Kidney tubule cell (primary cell): ENCODE measurements at regions not wholly inside any gene's neighbourhood (a gene's known extent, or its start where the extent isn't known, plus 50 kb on each side); places are given as distances from the start of the nearest gene placed in this dataset.
"Not testable (repeated sequence)": the region's sequence is repeated elsewhere in the genome, so short reads cannot be mapped to it uniquely, and the experiment has no call there.

Experiments used
- DNase-seq: peaks from one replicate; pipeline ENCODE4 v3.0.0-alpha.2; 2018; ENCODE audit warnings: low spot score

DNA sequence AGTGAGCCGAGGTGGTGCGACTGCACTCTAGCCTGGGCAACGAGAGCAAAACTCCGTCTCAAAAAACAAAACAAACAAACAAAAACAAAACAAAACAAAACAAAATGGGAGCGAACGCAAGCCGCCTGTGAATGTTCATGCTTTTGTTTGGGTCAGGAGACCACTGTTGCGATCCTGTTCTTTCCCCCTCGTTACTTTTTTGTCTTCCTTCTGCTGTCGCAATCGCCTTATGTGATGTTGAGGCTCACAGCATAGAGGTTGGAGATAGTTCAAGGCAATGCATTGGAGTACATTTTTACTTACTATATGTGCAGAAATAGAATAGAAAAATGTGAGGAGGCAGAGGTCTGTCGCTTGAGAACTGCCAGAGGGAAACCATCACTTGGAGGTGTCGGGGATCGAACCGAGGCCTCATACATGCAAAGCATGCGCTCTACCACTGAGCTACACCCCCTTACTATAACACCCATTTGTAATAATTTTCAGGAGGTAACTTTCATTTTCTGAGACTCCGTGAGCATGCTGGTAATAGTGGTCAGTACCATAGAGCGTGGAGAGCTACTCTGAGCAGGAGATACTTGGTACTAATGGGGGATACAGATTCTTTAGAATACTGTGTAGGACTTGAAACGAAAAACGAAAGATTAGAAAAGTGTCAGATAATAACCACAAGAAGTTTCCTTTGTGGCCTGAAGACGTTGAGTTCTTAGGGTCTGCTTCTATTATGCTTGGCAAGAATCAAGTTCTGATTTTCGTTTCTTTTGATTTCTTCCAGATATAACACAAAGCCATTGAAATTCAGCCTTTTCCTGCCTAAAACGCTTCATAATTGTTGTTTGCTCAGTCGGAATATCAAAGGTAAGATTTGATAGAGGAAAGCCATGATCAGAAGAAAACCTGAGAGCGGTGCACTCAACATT is 121.1 kb downstream of the TRIM27 start:
- peak; percentile 88 for DNase-seq

DNA sequence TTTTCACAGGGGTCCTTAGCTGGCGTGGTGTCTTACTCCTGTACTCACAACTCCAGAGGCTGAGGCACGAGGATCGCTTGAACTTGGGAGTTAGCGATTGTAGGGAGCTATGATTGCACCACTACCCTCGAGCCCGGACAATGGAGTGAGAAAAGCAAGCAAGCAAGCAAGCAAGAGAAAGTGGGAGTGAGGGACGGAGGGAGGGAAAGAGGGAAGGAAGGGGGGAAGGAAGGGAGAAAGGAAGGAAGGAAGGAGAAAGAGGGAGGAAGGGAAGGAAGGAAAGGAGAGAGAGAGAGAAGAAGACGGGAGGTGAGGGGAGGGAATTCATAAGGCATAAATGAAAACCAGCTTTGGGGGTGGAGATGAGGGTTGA is 120.5 kb downstream of the TRIM27 start:
- DNase-seq, result no peak

DNA sequence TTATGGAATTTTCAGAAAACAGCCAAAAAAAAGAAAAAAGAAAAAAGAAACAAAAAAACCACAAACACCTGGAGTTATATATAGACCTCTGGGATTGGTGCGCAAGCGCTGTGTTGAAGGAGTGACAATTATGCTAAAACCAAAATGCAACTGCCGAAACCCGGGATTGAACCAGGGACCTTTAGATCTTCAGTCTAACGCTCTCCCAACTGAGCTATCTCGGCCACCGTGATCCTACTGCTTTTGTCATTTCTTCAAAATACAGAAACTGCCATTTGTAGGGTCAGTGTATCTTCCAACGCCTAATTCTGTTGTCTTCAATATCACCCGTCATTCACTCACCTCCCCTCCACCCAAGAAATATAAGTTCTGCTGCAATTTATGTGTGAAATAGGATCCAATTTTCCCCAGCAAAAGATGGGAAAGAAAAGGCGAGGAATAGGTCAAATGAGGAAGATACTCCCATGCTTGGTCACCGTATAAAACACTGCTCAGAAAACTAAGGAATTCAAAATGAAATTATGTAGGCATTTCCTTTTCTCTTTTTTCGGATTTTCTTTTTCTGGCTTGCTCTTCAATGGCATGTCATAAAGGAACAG is 116.0 kb downstream of the TRIM27 start:
- peak; percentile 79 for DNase-seq

DNA sequence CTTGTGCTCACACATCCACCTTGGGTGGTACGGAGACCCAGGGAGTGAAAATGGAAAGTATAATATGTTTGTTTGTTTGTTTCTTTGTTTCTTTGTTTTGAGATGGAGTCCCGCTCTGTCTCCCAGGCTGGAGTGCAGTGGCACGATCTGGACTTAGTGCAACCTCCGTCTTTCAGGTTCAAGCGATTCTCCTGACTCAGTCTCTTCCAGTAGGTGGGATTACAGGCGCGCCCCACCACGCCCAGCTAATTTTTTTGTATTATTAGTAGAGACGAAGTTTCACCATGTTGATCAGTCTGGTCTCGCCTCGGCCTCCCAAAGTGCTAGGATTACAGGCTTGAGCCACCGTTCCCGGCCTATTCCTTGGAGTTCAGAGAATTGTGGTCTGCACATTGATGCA is 115.4 kb downstream of the TRIM27 start:
- no peak for DNase-seq

DNA sequence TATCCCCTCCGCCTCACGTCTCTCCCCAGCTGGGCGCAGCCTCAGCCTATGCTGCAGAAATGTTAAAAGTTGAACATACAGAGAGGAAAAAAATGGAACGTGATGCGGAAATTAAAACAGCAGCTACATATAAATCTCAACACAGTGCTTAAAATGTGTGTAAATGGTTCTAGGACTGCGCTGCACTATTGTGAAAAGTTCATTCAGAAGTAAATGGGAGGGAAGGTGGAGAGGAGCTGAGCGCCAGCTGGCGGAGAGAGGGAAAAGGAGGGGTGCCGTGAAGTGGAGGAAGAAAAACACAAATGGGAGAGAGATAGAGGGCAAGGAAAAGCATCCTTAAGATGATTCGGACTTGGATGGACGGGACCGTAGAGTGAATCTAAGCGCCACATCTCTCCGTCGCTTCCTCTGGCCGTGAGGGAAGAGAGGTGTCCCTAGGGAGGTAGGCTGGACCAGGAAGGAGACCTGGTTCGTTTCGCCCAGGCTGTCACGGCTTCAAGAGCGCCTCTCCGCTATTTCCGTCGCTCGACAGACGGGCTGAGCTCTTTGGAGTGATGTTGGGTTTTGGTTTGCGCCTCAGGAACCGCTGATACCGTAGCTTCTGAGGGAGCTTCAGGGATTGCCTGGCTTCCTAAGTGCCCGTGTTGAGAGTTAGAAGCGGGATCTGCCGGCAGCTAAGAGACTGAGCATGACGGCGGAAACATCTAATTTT is 113.7 kb downstream of the TRIM27 start:
- no peak for DNase-seq

DNA sequence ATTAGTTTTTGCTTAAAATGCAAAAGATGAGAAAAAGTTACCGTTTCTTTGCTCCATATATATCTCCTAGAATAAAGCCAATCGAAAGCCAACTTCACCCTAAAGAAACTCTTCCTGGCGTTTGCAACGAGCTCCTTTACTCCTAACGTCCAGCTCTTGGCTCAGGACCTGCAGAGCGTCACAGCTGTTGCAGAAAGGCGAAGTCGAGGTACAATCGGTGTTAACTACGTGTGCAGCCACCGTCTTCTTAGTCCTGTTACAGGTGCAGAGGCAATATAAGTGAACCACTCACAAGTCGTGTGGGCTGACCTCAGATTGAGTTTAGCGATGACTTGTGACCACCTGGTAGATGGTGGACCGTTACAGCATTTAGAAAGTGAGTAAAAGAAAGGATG is 113.1 kb downstream of the TRIM27 start:
- DNase-seq, result no peak

DNA sequence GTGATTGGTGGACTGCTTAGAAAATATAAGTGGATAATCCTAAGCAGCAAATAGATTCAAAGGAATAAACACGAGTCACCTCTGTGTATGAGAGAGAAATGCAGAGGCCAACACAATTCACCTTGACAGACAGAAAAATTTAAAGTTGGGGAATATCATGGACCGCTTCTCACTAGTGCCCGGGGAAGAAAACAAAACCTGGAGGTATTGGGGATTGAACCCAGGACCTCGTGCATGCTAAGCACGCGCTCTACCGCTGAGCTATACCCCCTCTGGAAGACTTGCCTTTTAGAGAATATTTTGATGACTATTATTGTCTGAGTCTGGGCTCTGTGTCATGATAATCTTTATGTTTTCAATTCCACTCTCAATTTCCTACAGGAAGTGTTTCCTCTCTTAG is 111.9 kb downstream of the TRIM27 start:
- peak; percentile 67 for DNase-seq

DNA sequence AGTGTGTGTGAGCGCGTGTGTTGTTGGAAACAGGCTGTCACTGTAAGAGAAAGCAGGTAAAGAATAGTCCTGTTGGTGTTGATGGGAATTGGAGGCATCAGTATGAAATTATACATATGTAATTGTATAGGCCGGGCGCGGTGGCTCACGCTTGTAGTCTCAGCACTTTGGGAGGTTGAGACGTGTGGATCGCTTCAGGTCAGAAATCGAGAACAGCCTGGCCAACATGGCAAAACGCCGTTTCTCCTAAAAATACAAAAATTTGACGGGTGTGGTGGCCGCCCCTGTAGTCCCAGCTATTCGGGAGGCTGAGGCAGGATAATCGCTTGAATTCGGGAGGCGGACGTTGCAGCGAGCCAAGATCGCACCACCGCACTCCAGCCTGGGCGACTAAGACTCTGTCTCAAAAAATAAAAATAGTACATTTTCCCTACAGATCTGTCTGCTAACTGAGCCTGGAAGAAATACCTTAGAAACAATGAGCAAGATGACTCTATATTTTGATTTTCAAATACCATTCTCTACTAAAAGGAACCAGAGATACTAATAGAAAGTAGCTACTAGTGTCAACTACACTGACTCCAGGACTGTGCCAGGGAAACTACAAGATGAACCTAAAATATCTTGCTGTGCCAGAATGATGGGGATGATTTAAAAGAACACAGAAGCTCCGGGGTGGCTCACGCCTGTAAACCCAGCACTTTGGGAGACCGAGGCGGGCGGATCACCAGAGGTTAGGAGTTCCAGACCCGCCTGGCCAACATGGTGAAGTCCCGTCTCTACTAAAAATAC is 110.8 kb downstream of the TRIM27 start:
- no peak for DNase-seq

DNA sequence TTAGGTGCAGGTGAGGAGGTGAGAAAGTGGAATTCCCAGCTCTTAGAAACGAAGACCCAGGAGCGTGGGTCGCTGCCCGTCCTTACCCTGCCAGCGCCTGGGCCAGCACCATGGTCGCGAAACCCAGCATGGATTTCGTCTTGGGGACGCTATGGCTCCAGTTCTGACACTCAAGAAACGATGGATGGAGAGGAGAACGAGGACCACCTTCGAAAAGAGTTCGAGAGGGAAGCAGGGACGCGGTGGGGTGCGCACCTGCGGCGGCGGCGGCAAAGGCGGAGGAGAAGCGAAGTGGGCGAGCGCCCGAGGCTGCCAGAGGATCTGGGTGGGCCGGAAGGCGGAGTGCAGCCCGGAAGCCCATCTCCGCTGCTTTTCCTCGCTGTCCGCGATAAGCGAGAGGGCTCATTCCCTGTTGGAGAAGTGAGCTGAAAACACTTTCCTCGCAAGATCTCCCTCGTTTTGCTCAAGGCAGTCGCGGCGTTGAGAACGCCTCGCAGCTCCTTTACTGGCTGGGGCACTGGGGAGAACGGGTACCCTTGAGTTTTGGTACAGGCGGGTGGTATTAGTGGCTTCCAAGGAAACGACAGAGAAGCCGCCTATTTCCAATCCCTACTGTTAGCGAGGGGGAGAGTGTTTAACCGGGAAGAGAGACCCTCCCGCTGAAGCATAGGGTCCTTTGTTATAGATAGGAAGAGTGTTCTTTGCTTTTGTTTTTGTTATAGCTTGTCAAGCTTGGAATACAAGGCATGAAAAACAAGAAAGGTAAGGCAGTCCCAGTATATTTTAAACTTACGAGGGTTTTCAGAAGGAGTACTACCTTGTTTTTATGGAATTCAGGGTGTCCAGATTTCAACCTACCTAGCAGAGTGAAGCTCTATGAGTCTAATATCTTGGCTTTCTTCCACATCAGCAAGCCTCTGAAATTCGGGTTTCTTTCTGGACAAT is 109.5 kb downstream of the TRIM27 start:
- no peak for DNase-seq

DNA sequence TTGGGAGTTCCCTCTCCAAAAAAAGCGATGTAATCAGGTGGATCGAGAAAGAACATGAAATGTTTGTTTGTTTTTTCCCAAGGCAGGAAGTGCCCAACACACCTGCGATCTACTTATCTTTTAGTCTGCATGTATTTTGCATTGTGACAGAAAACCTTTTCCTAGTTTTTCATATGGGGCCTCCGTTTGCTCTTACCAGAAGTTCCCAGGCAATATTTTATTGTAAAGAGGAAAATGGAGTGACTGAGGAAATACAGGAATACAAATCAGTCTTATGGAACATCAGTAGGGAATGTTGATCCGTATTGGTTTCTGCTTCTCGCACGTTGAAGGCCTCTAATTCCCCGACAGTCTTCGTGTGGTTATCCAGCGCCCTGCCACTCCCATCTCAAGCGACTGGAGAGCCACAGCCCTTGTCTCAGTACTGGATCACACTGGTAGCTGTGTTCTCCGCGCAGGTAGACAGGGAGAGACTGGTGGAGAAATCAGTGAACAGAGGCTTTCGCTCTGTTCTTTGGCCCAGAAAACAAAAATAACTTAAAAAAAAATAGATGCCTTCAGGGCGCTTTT is 107.4 kb downstream of the TRIM27 start:
- no peak for DNase-seq

DNA sequence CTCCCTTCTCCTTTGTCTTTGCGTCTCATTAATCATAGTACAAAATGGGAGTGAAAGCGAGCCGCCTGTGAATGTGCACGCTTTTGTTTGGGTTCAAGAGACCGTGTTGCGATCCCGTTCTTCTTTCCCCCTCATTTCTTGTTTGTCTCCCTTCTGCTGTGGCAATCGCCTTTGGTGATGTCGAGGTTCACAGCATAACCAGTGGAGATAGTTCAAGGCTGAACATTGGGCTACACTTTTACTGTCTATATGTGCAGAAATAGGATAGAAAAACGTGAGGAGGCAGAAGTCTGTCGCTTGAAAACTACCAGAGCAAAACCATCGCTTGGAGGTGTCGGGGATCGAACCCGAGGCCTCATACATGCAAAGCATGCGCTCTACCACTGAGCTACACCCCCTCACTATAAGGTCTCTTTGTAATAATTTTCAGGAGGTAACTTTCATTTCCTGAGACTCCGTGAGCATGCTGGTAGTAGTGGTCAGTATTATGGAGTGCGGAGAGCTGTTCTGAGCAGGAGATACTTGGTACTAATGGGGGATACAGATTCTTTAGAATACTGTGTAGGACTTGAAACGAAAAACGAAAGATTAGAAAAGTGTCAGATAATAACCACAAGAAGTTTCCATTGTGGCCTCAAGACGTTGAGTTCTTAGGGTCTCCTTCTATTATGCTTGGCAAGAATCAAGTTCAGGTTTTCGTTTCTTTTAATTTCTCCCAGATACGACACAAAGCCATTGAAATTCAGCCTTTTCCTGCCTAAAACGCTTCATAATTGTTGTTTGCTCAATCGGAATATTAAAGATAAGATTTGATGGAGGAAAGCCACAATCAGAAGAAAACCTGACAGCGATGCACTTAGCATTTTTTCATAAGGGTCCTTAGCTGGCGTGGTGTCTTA is 106.6 kb downstream of the TRIM27 start:
- DNase-seq, result peak; percentile 90

DNA sequence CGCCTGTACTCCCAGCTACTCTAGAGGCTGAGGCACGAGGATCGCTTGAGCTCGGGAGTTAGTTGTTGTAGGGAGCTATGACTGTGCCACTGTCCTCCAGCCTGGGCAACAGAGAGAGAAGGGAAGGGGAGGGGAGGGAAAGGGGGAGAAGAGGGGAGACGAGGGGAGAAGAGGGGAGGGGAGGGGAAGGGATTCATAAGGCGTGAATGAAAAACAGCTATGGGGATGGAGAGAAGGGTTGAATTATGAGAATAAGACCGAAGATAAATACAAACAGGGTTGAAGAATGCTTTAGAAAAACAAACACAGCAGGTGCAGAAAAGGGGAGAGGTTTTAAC is 106.0 kb downstream of the TRIM27 start:
- no peak for DNase-seq

DNA sequence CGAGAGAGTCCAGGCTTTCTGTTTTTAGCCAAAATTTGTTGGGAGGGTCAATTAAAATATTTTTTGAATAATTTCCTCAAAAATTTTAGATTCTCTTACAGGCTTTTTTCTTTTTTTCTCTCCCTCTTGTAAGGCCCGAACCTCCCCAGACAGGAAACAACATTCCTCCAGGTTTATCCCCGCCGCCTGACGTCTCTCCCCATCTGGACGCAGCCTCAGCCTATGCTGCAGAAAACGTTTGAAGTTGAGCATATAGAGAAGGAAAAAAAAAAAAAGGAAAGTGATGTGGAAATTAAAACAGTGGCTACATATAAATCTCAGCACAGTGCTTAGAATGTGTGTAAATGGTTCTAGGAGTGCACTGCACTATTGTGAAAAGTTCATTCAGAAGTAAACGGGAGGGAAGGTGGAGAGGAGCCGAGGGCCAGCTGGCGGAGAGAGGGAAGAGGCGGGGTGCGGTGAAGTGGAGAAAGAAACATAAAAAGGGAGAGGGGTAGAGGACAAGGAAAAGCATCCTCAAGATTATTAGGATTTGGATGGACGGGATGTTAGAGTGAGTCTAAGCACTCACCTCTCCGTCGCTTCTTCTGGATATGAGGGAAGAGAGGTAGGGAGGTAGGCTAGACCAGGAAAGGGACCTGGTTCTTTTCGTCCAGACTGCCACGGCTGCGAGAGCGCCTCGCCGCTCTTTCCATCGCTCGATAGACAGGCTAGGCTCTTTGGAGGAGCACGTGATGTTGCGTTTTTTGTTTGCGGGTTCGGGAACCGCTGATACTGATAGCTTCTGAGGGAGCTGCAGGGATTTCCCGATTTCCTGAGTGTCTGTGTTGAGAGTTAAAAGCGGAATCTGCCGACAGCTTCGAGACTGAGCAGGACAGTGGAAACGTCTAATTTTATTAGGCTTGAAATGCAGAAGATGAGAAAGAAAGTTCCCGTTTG is 98.7 kb downstream of the TRIM27 start:
- DNase-seq, result no peak

DNA sequence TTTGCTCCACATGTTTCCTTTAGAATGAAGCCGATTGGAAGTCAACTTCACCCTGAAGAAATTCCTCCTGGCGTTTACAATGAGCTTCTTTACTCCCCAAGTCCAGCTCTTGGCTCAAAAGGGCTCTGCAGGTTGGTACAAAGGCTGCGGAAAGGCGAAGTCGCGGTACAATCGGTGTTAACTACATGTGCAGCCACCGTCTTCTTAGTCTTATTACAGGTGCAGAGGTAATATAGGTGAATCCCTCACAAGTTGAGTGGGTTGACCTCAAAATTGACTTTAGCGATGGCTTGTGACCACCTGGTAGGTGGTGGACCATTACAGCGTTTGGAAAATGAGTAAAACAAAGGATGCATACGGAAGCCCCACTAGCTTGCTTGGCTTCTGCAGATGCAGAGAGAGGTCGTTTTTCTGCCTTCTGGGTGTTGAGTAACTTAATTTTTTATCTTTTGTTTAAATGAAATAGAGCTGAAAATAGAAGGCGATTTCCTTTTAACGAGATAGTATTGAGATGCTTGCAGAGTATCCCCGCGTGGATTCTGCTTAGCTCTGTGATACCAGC is 98.0 kb downstream of the TRIM27 start:
- DNase-seq, result no peak

DNA sequence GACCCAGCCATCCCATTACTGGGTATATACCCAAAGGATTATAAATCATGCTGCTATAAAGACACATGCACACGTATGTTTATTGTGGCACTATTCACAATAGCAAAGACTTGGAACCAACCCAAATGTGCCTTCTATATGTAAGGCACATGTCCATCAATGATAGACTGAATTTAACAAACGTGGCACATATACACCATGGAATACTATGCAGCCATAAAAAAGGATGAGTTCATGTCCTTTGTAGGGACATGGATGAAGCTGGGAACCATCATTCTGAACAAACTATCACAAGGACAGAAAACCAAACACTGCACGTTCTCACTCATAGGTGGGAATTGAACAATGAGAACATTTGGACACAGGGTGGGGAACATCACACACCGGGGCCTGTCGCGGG is 92.1 kb downstream of the TRIM27 start:
- not testable (repeated sequence) for DNase-seq

DNA sequence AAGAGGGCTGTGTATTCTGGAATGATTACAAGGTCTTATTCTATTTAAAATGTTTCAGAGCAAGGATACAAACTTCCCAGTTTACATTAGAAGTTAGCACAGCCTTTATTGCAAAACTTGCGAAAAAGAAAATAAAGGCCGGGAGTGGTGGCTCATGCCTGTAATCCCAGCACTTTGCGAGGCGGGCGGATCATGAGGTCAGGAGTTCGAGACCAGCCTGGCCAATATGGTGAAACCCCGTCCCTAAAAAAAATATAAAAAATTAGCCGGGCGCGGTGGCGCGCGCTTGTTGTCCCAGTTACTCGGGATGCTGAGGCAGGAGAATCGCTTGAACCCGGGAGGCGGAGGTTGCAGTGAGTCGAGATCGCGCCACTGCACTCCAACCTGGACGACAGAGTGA is 87.1 kb downstream of the TRIM27 start:
- not testable (repeated sequence) for DNase-seq

DNA sequence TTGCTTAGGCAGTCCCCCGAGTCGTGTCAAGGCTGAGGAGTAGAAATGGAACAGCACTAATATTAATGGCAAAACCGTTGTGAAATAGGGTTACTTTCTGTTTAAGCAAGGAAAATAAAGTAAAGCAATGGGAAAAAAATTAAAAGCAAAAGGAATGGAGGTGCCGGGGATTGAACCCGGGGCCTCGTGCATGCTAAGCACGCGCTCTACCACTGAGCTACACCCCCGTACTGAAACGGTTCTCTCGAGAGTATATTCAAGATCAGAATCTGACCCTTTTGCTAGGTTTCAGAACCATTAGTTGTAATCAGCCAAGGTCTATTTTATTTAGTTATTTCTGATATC is 85.5 kb downstream of the TRIM27 start:
- peak; percentile 73 for DNase-seq

DNA sequence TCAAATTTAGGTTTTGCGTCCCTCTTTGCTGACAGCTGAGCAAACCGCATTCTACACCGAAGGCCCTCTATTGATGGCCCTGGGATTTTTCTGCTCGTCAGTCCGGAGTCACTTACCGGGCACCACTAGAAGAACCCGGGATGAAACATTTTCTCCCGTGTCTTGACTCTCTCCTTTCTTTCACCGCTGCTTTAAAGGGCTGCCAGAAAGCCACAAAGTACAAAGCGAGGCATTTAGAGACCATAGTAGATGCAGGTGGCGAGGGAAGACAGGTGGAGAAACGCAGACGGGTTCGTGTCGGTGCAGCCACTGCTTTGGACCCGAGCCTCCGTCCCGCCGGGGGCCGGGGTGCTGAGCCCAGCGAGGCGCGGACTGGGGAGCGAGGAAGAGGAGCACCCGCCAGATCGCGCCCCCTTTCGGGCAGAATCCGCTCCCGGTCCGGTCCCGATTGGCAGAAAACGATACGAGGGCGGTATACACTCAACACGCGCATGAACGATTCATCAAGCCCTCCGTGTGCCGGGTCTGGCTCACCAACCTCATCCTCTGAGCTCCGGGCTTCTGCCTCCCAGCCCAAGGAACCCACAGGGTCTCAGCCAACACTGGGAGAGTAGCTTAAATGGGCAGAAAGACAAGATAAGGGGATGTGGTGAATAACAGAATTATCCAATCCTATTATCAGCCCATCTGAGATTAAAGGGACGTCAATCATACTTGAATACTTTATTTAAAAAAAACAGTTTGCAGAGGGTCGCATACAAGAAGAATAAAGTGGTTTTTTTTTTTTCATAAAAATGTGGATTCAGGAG is 84.9 kb downstream of the TRIM27 start:
- peak; percentile 88 for DNase-seq
